WTC11 (cell line): ENCODE measurements at regions not wholly inside any gene's neighbourhood (a gene's known extent, or its start where the extent isn't known, plus 50 kb on each side); places are given as distances from the start of the nearest gene placed in this dataset.

Experiments used
- ATAC-seq: fragments of 200-7000 bp; cut with Tn5 transposase; 2 replicates; pipeline ENCODE4 v1.10.0; 2021; ENCODE audit warnings: mild to moderate bottlenecking, moderate library complexity
- CTCF ChIA-PET: fragments of 300-600 bp; sonication (Branson Sonifier 250); formaldehyde crosslinking; loops from one replicate; lab custom pipeline; 2021; ENCODE audit warnings: antibody characterized with exemption; lab: Charles Lee
- POLR2A ChIA-PET: fragments of 350-600 bp; sonication (Branson Sonifier 250); formaldehyde crosslinking; loops from one replicate; lab custom pipeline; 2021; ENCODE audit warnings: antibody characterized with exemption; lab: Charles Lee
- DNase-seq: peaks from one replicate; pipeline ENCODE4 v3.0.0; 2021; ENCODE audit warnings: low spot score
- H3K27ac Mint-ChIP-seq: 2 replicates; pipeline ENCODE4 v1.8.0; 2021; ENCODE audit warnings: mixed read lengths
- H3K27me3 Mint-ChIP-seq: 2 replicates; pipeline ENCODE4 v1.8.0; 2021; ENCODE audit warnings: low read depth, mild to moderate bottlenecking, moderate library complexity, mixed read lengths
- H3K36me3 Mint-ChIP-seq: 2 replicates; pipeline ENCODE4 v1.8.0; 2021; ENCODE audit warnings: mixed read lengths
- H3K4me1 Mint-ChIP-seq: 2 replicates; pipeline ENCODE4 v1.8.0; 2022; ENCODE audit warnings: mixed read lengths
- H3K4me3 Mint-ChIP-seq: 2 replicates; pipeline ENCODE4 v1.8.0; 2021; ENCODE audit warnings: mild to moderate bottlenecking, moderate library complexity, mixed read lengths
- H3K9me3 Mint-ChIP-seq: 2 replicates; pipeline ENCODE4 v1.8.0; 2021; ENCODE audit warnings: mixed read lengths
- ATF1 ChIP-seq: sonication (generic); formaldehyde crosslinking; IDR thresholded peaks from 2 replicates; pipeline ENCODE4 v1.8.1; 2023; ENCODE audit warnings: mild to moderate bottlenecking, moderate library complexity, missing genetic modification reagents
- CREB1 ChIP-seq: sonication (generic); formaldehyde crosslinking; IDR thresholded peaks from 2 replicates; pipeline ENCODE4 v1.8.0; 2023; ENCODE audit warnings: mild to moderate bottlenecking, missing genetic modification reagents
- EMX1 ChIP-seq: fragments of 250-450 bp; sonication (Bioruptor Pico); IDR thresholded peaks from 2 replicates; pipeline ENCODE4 v1.8.0; 2021; ENCODE audit warnings: mild to moderate bottlenecking
- FOXK1 ChIP-seq: sonication (generic); formaldehyde crosslinking; IDR thresholded peaks from 2 replicates; pipeline ENCODE4 v1.8.0; 2022; ENCODE audit warnings: mild to moderate bottlenecking, moderate library complexity, missing genetic modification reagents
- FOXP1 ChIP-seq: sonication (generic); formaldehyde crosslinking; IDR thresholded peaks from 2 replicates; pipeline ENCODE4 v1.8.0; 2022; ENCODE audit warnings: missing genetic modification reagents, mild to moderate bottlenecking, moderate library complexity, borderline replicate concordance
- GRHL2 ChIP-seq: fragments of 250-450 bp; sonication (Bioruptor Pico); IDR thresholded peaks from 2 replicates; pipeline ENCODE4 v1.8.0; 2022; ENCODE audit warnings: mild to moderate bottlenecking, moderate library complexity; ENCODE audit not compliant: insufficient replicate concordance, severe bottlenecking
- NR1H2 ChIP-seq: sonication (generic); formaldehyde crosslinking; IDR thresholded peaks from 2 replicates; pipeline ENCODE4 v1.9.0; 2021; ENCODE audit warnings: mild to moderate bottlenecking, moderate library complexity, missing genetic modification reagents
- RELA ChIP-seq: sonication (generic); formaldehyde crosslinking; IDR thresholded peaks from 2 replicates; pipeline ENCODE4 v1.8.1; 2022; ENCODE audit warnings: missing genetic modification reagents, mild to moderate bottlenecking, borderline replicate concordance
- ZNF121 ChIP-seq: sonication (generic); formaldehyde crosslinking; IDR thresholded peaks from 2 replicates; pipeline ENCODE4 v1.8.0; 2023; ENCODE audit warnings: missing genetic modification reagents
- ZNF219 ChIP-seq: sonication (generic); formaldehyde crosslinking; IDR thresholded peaks from 2 replicates; pipeline ENCODE4 v1.8.0; 2023; ENCODE audit warnings: missing genetic modification reagents, mild to moderate bottlenecking, borderline replicate concordance
- ZNF232 ChIP-seq: sonication (generic); formaldehyde crosslinking; IDR thresholded peaks from 2 replicates; pipeline ENCODE4 v1.8.0; 2022; ENCODE audit warnings: mild to moderate bottlenecking, missing genetic modification reagents
- ZNF396 ChIP-seq: fragments of 250-450 bp; sonication (Bioruptor Pico); IDR thresholded peaks from 2 replicates; pipeline ENCODE4 v1.8.0; 2021; ENCODE audit warnings: mild to moderate bottlenecking, moderate library complexity, borderline replicate concordance
- ZNF416 ChIP-seq: fragments of 250-450 bp; sonication (Bioruptor Pico); IDR thresholded peaks from 2 replicates; pipeline ENCODE4 v1.9.0; 2021; ENCODE audit warnings: mild to moderate bottlenecking, inconsistent platforms
- TF ChIP-seq, protein P1 (sequence below): sonication (generic); formaldehyde crosslinking; IDR thresholded peaks from 2 replicates; pipeline ENCODE4 v1.8.0; 2022; ENCODE audit warnings: mild to moderate bottlenecking, missing genetic modification reagents
- TF ChIP-seq, protein P2 (sequence below): sonication (generic); formaldehyde crosslinking; IDR thresholded peaks from 2 replicates; pipeline ENCODE4 v1.8.1; 2022; ENCODE audit warnings: mild to moderate bottlenecking, missing genetic modification reagents, moderate library complexity, borderline replicate concordance
- TF ChIP-seq, protein P3 (sequence below): sonication (generic); formaldehyde crosslinking; IDR thresholded peaks from 2 replicates; pipeline ENCODE4 v1.8.1; 2023; ENCODE audit warnings: mild to moderate bottlenecking, missing genetic modification reagents
- TF ChIP-seq, protein P4 (sequence below): sonication (generic); formaldehyde crosslinking; IDR thresholded peaks from 2 replicates; pipeline ENCODE4 v1.8.0; 2022; ENCODE audit warnings: mild to moderate bottlenecking, missing genetic modification reagents
- TF ChIP-seq, protein P5 (sequence below): sonication (generic); formaldehyde crosslinking; IDR thresholded peaks from 2 replicates; pipeline ENCODE4 v1.8.0; 2022; ENCODE audit warnings: mild to moderate bottlenecking, missing genetic modification reagents

DNA sequence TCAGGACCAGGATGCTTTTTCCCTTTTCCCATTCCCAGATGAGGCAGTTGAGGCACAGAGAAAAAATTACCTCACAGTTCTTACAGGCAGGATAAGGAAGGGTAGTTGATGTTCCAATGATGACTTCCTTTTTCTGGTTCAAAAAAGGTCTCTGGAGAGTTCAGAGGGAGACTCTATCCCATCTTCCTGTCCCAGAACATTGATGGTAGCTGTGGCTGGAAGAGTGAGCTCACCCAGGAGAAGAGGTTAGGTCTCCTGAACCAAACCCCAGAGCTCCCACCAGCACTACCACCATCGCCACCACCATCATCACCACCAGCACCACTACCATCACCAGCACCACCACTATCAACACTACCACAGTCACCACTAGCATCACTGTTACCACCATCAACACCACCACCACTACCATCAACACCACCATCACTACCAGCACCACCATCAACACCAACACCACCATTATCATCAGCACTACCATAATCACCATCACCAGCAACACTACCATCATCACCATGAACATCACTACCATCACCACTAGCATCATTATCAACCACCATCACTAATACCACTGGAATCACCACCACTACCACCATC lies 105.5 kb upstream of the RUNX3 start:
- ChIA-PET POLR2A (no interaction called here), CTCF (interaction anchor here (0.6 to 2.5 kb wide), 3 partner anchors 65 to 187 kb away, joined by 4 to 13 read pairs (median 10); no protein-coding TSS in a partner anchor)
- Mint-ChIP-seq H3K36me3 (no peaks in the 10 kb centered on the region), H3K27ac (no peak overlapping the region), H3K4me1 (no peaks in the 10 kb centered on the region), H3K9me3 (no peaks in the 10 kb centered on the region), H3K27me3 (no peaks in the 10 kb centered on the region), H3K4me3 (no peak overlapping the region)
- TF ChIP-seq FOXP1 (CRISPR knock-in tag): no peak
- TF ChIP-seq ZNF219: no peak
- TF ChIP-seq GRHL2 (CRISPR knock-in tag): no peak
- DNase-seq: no peak
- ATAC-seq: no peak

DNA sequence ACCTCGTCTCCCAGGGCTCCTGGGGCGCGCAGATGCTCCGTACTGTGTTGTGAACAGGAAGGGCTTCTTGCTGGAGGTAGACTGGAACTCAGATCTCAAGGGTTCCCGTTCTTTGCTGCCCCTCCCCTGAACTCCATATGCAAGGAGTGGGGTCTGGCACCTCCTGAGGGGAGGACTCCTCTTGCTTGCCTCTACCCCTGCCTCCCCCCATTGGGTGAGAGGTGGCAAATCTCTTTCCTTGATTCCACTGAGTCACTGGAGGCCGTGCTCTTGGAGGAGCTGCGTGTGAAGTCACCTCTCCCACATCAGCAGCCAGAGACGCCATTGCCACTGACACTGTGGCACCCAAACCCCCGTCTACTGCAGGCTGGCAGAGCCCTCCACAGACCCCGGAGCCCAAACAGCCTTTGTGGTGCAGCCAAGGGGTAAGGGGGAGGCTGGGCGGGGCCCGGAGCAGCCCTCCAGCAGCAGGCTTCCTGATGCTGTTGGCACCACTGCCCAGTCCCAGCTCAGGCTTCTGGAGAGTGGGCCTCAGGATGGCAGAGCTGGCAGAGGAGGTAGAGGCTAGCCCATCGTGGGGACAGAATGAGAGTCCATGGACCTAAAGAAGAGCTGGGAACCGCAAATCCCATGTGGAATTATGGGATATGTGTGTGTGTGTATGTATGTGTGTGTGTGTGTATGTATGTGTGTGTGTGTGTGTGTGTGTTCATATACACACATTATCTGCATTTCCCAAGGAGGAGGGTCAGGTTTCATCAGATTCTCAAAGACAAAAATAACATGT lies 104.9 kb upstream of the RUNX3 start:
- no peak overlapping the region for H3K4me3 Mint-ChIP-seq
- no peaks in the 10 kb centered on the region for H3K9me3 Mint-ChIP-seq
- DNase-seq (no peak), ATAC-seq (no peak)
- no peaks in the 10 kb centered on the region for H3K4me1 Mint-ChIP-seq
- CTCF ChIA-PET: no interaction called here
- H3K36me3 Mint-ChIP-seq: no peaks in the 10 kb centered on the region
- no peak overlapping the region for H3K27ac Mint-ChIP-seq
- TF ChIP-seq, protein P1, sequence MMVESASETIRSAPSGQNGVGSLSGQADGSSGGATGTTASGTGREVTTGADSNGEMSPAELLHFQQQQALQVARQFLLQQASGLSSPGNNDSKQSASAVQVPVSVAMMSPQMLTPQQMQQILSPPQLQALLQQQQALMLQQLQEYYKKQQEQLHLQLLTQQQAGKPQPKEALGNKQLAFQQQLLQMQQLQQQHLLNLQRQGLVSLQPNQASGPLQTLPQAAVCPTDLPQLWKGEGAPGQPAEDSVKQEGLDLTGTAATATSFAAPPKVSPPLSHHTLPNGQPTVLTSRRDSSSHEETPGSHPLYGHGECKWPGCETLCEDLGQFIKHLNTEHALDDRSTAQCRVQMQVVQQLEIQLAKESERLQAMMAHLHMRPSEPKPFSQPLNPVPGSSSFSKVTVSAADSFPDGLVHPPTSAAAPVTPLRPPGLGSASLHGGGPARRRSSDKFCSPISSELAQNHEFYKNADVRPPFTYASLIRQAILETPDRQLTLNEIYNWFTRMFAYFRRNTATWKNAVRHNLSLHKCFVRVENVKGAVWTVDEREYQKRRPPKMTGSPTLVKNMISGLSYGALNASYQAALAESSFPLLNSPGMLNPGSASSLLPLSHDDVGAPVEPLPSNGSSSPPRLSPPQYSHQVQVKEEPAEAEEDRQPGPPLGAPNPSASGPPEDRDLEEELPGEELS (CRISPR knock-in tag): no peak
- TF ChIP-seq, protein P2, sequence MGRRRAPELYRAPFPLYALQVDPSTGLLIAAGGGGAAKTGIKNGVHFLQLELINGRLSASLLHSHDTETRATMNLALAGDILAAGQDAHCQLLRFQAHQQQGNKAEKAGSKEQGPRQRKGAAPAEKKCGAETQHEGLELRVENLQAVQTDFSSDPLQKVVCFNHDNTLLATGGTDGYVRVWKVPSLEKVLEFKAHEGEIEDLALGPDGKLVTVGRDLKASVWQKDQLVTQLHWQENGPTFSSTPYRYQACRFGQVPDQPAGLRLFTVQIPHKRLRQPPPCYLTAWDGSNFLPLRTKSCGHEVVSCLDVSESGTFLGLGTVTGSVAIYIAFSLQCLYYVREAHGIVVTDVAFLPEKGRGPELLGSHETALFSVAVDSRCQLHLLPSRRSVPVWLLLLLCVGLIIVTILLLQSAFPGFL: no peak
- TF ChIP-seq CREB1 (CRISPR knock-in tag) (no peak), NR1H2 (CRISPR knock-in tag) (no peak), ZNF232 (CRISPR knock-in tag) (no peak), ZNF121 (no peak)
- TF ChIP-seq, protein P3, sequence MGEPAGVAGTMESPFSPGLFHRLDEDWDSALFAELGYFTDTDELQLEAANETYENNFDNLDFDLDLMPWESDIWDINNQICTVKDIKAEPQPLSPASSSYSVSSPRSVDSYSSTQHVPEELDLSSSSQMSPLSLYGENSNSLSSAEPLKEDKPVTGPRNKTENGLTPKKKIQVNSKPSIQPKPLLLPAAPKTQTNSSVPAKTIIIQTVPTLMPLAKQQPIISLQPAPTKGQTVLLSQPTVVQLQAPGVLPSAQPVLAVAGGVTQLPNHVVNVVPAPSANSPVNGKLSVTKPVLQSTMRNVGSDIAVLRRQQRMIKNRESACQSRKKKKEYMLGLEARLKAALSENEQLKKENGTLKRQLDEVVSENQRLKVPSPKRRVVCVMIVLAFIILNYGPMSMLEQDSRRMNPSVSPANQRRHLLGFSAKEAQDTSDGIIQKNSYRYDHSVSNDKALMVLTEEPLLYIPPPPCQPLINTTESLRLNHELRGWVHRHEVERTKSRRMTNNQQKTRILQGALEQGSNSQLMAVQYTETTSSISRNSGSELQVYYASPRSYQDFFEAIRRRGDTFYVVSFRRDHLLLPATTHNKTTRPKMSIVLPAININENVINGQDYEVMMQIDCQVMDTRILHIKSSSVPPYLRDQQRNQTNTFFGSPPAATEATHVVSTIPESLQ (CRISPR knock-in tag): no peak
- POLR2A ChIA-PET: no interaction called here
- no peaks in the 10 kb centered on the region for H3K27me3 Mint-ChIP-seq

DNA sequence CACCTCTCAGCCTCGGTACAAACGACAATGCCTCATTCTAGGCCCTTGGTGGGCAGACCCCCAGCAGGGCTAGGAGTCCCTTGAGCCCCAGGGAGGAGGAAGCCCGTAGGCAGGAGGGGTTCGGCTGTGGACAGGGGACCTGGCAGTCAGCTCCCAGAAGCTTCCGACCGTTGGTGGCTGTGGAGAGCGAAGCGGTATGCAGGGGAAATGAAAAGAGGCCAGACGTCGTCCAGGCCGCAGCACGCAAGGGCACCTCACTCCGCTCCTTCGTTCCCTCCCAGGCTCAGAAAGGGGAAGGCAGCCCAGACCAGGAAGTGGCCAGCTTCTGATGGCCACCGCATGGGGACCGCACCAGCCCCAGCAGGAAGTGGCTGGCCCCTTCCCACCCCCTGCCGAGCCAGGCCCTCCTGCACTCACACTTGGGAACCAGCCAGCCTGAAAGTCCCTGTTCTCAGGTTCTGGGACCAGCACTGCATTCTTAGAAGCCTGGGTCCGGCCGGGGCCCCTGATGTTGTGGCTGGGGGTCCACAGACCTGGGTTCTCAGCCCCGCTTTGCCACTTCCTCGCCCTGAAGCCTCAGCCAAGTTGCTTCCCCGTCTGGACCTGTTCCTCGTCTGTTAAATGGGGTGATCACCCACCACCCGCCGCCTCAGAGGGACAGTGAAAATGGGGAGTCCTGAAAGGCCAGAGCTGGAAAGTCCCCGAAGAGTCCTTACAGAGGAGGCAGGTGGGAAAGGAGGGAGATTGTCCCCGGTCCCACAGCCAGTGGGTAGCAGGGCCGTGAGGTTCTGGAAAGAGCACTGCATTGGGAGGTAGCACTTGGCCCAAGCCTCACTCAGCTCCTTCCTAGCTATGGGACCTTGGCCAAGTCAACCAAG lies 104.0 kb upstream of the RUNX3 start:
- H3K4me1 Mint-ChIP-seq: no peaks in the 10 kb centered on the region
- DNase-seq: no peak
- no peak for ATAC-seq
- peaks cover 7% of the 10 kb centered on the region for H3K9me3 Mint-ChIP-seq
- ChIA-PET CTCF (interaction anchor here (1.0 to 1.5 kb wide), 4 partner anchors 43 to 102 kb away, joined by 3 to 5 read pairs (median 4); no protein-coding TSS in a partner anchor), POLR2A (no interaction called here)
- H3K4me3 Mint-ChIP-seq: no peak overlapping the region
- H3K27me3 Mint-ChIP-seq: no peaks in the 10 kb centered on the region
- H3K36me3 Mint-ChIP-seq: 0 out of 2 replicates have a peak, but pooled peaks cover 3% of the 10 kb centered on the region
- no peak overlapping the region for H3K27ac Mint-ChIP-seq
- no peak for TF ChIP-seq EMX1 (CRISPR knock-in tag)
- TF ChIP-seq ZNF416: no peak
- no peak for TF ChIP-seq FOXK1 (CRISPR knock-in tag)
- TF ChIP-seq RELA (CRISPR knock-in tag): no peak
- TF ChIP-seq, protein P4, sequence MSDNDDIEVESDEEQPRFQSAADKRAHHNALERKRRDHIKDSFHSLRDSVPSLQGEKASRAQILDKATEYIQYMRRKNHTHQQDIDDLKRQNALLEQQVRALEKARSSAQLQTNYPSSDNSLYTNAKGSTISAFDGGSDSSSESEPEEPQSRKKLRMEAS (CRISPR knock-in tag): no peak
- no peak for TF ChIP-seq ATF1 (CRISPR knock-in tag)
- TF ChIP-seq, protein P3 (CRISPR knock-in tag): no peak
- TF ChIP-seq ZNF396 (CRISPR knock-in tag): no peak
- TF ChIP-seq, protein P5, sequence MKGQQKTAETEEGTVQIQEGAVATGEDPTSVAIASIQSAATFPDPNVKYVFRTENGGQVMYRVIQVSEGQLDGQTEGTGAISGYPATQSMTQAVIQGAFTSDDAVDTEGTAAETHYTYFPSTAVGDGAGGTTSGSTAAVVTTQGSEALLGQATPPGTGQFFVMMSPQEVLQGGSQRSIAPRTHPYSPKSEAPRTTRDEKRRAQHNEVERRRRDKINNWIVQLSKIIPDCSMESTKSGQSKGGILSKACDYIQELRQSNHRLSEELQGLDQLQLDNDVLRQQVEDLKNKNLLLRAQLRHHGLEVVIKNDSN (CRISPR knock-in tag): no peak
- no peak for TF ChIP-seq ZNF121
